ENCODE measurements at regions not wholly inside any gene's neighbourhood (a gene's known extent, or its start where the extent isn't known, plus 50 kb on each side); places are given as distances from the start of the nearest gene placed in this dataset.

- ChIA-PET POLR2A (no interaction called here), CTCF (interaction anchor here (1.0 kb wide), 2 partner anchors 8 to 12 kb away, joined by 3 read pairs; no protein-coding TSS in a partner anchor)
- Mint-ChIP-seq H3K4me3 (no peak overlapping the region), H3K4me1 (no peaks in the 10 kb centered on the region), H3K36me3 (ENCODE audit: low read depth) (no peaks in the 10 kb centered on the region), H3K27ac (no peak overlapping the region), H3K9me3 (no peaks in the 10 kb centered on the region), H3K27me3 (peaks cover 19% of the 10 kb centered on the region)
- no peak for DNase-seq
Measured at GRCh38 chr5:65068410-65068809, 299.7 kb downstream of the CWC27 start.

GRCh38 chr5:65070026-65070425, 301.3 kb downstream of the CWC27 start:
- no peaks in the 10 kb centered on the region for H3K4me1 Mint-ChIP-seq
- ChIA-PET POLR2A (no interaction called here), CTCF (interaction anchor here (0.8 kb wide), 1 partner anchor 33 kb away, joined by 3 read pairs; no protein-coding TSS in a partner anchor)
- DNase-seq, result no peak
- H3K27ac Mint-ChIP-seq, result no peak overlapping the region
- no peaks in the 10 kb centered on the region for H3K36me3 Mint-ChIP-seq (ENCODE audit: low read depth)
- peaks cover 15% of the 10 kb centered on the region for H3K27me3 Mint-ChIP-seq
- no peak overlapping the region for H3K4me3 Mint-ChIP-seq
- no peaks in the 10 kb centered on the region for H3K9me3 Mint-ChIP-seq

- no peak for DNase-seq
- Mint-ChIP-seq H3K27ac (no peak overlapping the region), H3K36me3 (ENCODE audit: low read depth) (no peaks in the 10 kb centered on the region), H3K4me3 (no peak overlapping the region), H3K27me3 (peaks cover 7% of the 10 kb centered on the region), H3K4me1 (peaks cover 8% of the 10 kb centered on the region), H3K9me3 (no peaks in the 10 kb centered on the region)
- POLR2A ChIA-PET, result no interaction called here
- CTCF ChIA-PET, result interaction anchor here (1.1 to 1.5 kb wide), 2 partner anchors 10 to 33 kb away, joined by 4 to 6 read pairs; no protein-coding TSS in a partner anchor
Measured at GRCh38 chr5:65072850-65073249, 304.1 kb downstream of the CWC27 start.

GRCh38 chr5:65073250-65073661, 304.5 kb downstream of the CWC27 start:
- peaks cover 8% of the 10 kb centered on the region for H3K4me1 Mint-ChIP-seq
- ChIA-PET POLR2A (no interaction called here), CTCF (no interaction called here)
- DNase-seq, result no peak
- H3K27me3 Mint-ChIP-seq, result peaks cover 6% of the 10 kb centered on the region
- H3K9me3 Mint-ChIP-seq, result no peaks in the 10 kb centered on the region
- no peak overlapping the region for H3K4me3 Mint-ChIP-seq
- no peak overlapping the region for H3K27ac Mint-ChIP-seq
- H3K36me3 Mint-ChIP-seq (ENCODE audit: low read depth), result no peaks in the 10 kb centered on the region

- Mint-ChIP-seq H3K9me3 (no peaks in the 10 kb centered on the region), H3K36me3 (ENCODE audit: low read depth) (no peaks in the 10 kb centered on the region), H3K27me3 (peaks cover 2% of the 10 kb centered on the region), H3K4me3 (no peak overlapping the region), H3K27ac (no peak overlapping the region), H3K4me1 (peaks cover 10% of the 10 kb centered on the region)
- no peak for DNase-seq
- ChIA-PET CTCF (interaction anchor here (0.8 to 1.5 kb wide), 3 partner anchors 10 to 26 kb away, joined by 3 read pairs; no protein-coding TSS in a partner anchor), POLR2A (no interaction called here)
Measured at GRCh38 chr5:65075623-65076250, 307.0 kb downstream of the CWC27 start.

GRCh38 chr5:65076251-65076869, 307.6 kb downstream of the CWC27 start:
- POLR2A ChIA-PET, result no interaction called here

GRCh38 chr5:65077653-65078052, 308.9 kb downstream of the CWC27 start:
- Mint-ChIP-seq H3K36me3 (ENCODE audit: low read depth) (no peaks in the 10 kb centered on the region), H3K27me3 (peaks cover 7% of the 10 kb centered on the region), H3K4me1 (peaks cover 10% of the 10 kb centered on the region), H3K9me3 (no peaks in the 10 kb centered on the region), H3K4me3 (no peak overlapping the region), H3K27ac (no peak overlapping the region)
- ChIA-PET CTCF (interaction anchor here (0.7 kb wide), 1 partner anchor 10 kb away, joined by 4 read pairs; no protein-coding TSS in a partner anchor), POLR2A (no interaction called here)
- DNase-seq, result no peak

More at GRCh38 chr5:65076251-65076869, 307.6 kb downstream of the CWC27 start:
- DNase-seq, result peak; percentile 71
- Mint-ChIP-seq H3K4me3 (no peak overlapping the region), H3K27me3 (peaks cover 4% of the 10 kb centered on the region), H3K27ac (no peak overlapping the region), H3K36me3 (ENCODE audit: low read depth) (no peaks in the 10 kb centered on the region), H3K4me1 (peaks cover 10% of the 10 kb centered on the region), H3K9me3 (no peaks in the 10 kb centered on the region)
- CTCF ChIA-PET, result interaction anchor here (0.5 to 1.5 kb wide), 5 partner anchors 9 to 976 kb away, joined by 3 read pairs; no protein-coding TSS in a partner anchor

GRCh38 chr5:65078331-65078730, 309.6 kb downstream of the CWC27 start:
- Mint-ChIP-seq H3K4me3 (no peak overlapping the region), H3K27ac (no peak overlapping the region), H3K4me1 (peaks cover 10% of the 10 kb centered on the region), H3K27me3 (peaks cover 7% of the 10 kb centered on the region), H3K9me3 (no peaks in the 10 kb centered on the region), H3K36me3 (ENCODE audit: low read depth) (no peaks in the 10 kb centered on the region)
- ChIA-PET POLR2A (no interaction called here), CTCF (interaction anchor here (0.7 kb wide), 1 partner anchor 10 kb away, joined by 4 read pairs; no protein-coding TSS in a partner anchor)
- DNase-seq, result no peak

GRCh38 chr5:65081071-65081470, 312.3 kb downstream of the CWC27 start:
- peaks cover 10% of the 10 kb centered on the region for H3K4me1 Mint-ChIP-seq
- H3K4me3 Mint-ChIP-seq, result no peak overlapping the region
- H3K36me3 Mint-ChIP-seq (ENCODE audit: low read depth), result no peaks in the 10 kb centered on the region
- no peak for DNase-seq
- H3K27ac Mint-ChIP-seq, result no peak overlapping the region
- POLR2A ChIA-PET, result no interaction called here
- no peaks in the 10 kb centered on the region for H3K9me3 Mint-ChIP-seq
- CTCF ChIA-PET, result no interaction called here
- H3K27me3 Mint-ChIP-seq, result peaks cover 7% of the 10 kb centered on the region

- H3K9me3 Mint-ChIP-seq, result no peaks in the 10 kb centered on the region
- H3K36me3 Mint-ChIP-seq (ENCODE audit: low read depth), result no peaks in the 10 kb centered on the region
- CTCF ChIA-PET, result interaction anchor here (0.7 kb wide), 1 partner anchor 9 kb away, joined by 3 read pairs; no protein-coding TSS in a partner anchor
- no peak overlapping the region for H3K4me3 Mint-ChIP-seq
- no peak overlapping the region for H3K27ac Mint-ChIP-seq
- H3K4me1 Mint-ChIP-seq, result peaks cover 2% of the 10 kb centered on the region
- no peak for DNase-seq
- H3K27me3 Mint-ChIP-seq, result peaks cover 8% of the 10 kb centered on the region
- POLR2A ChIA-PET, result no interaction called here
Measured at GRCh38 chr5:65084795-65085515, 316.2 kb downstream of the CWC27 start.

GRCh38 chr5:65085516-65085850, 316.8 kb downstream of the CWC27 start:
- POLR2A ChIA-PET, result no interaction called here
- H3K4me1 Mint-ChIP-seq, result no peaks in the 10 kb centered on the region
- CTCF ChIA-PET, result interaction anchor here (0.6 to 0.7 kb wide), 3 partner anchors 9 to 22 kb away, joined by 3 to 5 read pairs (median 3); no protein-coding TSS in a partner anchor
- DNase-seq, result no peak
- H3K4me3 Mint-ChIP-seq, result no peak overlapping the region
- H3K27me3 Mint-ChIP-seq, result peaks cover 7% of the 10 kb centered on the region
- no peaks in the 10 kb centered on the region for H3K36me3 Mint-ChIP-seq (ENCODE audit: low read depth)
- H3K9me3 Mint-ChIP-seq, result no peaks in the 10 kb centered on the region
- no peak overlapping the region for H3K27ac Mint-ChIP-seq

GRCh38 chr5:65086234-65086890, 317.6 kb downstream of the CWC27 start:
- ChIA-PET POLR2A (no interaction called here), CTCF (interaction anchor here (0.7 kb wide), 1 partner anchor 18 kb away, joined by 3 read pairs; no protein-coding TSS in a partner anchor)
- DNase-seq, result no peak
- Mint-ChIP-seq H3K27ac (no peak overlapping the region), H3K4me1 (no peaks in the 10 kb centered on the region), H3K27me3 (peaks cover 5% of the 10 kb centered on the region), H3K9me3 (no peaks in the 10 kb centered on the region), H3K4me3 (no peak overlapping the region), H3K36me3 (ENCODE audit: low read depth) (no peaks in the 10 kb centered on the region)

GRCh38 chr5:65087154-65087553, 318.4 kb downstream of the CWC27 start:
- Mint-ChIP-seq H3K4me1 (no peaks in the 10 kb centered on the region), H3K36me3 (ENCODE audit: low read depth) (no peaks in the 10 kb centered on the region), H3K9me3 (no peaks in the 10 kb centered on the region), H3K27ac (no peak overlapping the region), H3K4me3 (no peak overlapping the region), H3K27me3 (peaks cover 4% of the 10 kb centered on the region)
- CTCF ChIA-PET, result no interaction called here
- POLR2A ChIA-PET, result no interaction called here
- no peak for DNase-seq
